GM18867 (cell line): ENCODE measurements at regions not wholly inside any gene's neighbourhood (a gene's known extent, or its start where the extent isn't known, plus 50 kb on each side); places are given as distances from the start of the nearest gene placed in this dataset.

ENCODE experiments used
- ATAC-seq: cut with Tn5 transposase; IDR thresholded peaks from one replicate; pipeline ENCODE4 v1.9.1; 2021; ENCODE audit warnings: mild to moderate bottlenecking, moderate library complexity; ENCODE audit not compliant: unreplicated experiment

- ATAC-seq: no peak
These were observed 134.7 kb upstream of the AKR1E2 start for GRCh38 chr10:4691301-4691700.

DNA sequence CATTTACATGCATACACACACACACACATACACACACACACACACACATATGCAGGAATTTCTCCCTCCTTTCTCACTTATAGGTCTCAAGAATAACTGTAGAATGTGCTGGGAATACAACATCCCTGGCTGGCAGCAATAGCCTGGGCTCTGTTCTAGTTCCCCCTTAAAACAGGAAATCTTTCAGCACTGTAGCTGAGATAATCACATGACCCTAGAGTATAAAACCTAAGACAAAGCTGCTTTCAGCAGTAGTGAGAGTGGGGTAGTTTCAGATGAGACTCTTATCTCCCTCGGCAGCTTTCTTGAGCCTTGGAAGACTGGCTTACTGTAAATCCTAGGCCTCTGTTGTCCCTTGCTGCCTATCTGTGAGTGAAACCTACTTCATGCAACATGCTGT lies 137.4 kb upstream of the AKR1E2 start:
- no peak for ATAC-seq

DNA sequence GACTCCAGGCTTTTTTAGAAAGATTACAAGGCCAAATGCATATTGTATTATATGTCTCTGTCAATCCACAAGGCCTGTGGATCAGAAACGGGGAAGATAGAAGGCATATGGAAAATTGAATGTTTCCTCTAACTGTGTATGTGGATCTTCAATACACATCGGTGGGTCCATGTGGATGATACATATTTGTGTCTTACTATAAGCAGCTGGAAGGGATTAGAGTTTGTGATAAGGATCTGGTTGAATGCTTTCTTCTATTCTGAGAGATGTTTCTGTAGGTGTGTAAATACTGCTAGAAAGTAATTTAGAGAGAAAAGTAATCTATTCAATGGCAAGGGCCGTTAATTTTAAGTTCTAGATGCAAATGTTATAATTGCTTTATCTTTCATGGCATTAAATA lies 137.8 kb upstream of the AKR1E2 start:
- no peak for ATAC-seq

- ATAC-seq: no peak
These were observed 138.6 kb upstream of the AKR1E2 start for GRCh38 chr10:4687397-4687796.

DNA sequence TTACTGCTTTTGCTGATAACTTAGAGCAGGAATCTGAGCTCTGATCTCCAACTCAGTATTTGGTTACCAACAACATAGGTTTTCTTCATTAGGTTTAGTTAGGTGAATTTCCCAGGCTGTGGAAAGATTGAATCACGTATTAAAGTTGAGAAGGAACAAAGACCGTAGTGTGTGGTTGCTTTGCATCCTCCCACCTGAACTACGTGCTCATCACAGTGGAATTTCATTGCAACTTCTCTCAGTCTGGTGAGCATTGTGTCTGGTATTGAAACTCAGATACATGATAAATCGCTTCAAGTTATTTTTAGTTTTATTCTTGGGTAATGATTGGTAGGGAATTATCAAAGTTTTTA lies 139.4 kb upstream of the AKR1E2 start:
- no peak for ATAC-seq

DNA sequence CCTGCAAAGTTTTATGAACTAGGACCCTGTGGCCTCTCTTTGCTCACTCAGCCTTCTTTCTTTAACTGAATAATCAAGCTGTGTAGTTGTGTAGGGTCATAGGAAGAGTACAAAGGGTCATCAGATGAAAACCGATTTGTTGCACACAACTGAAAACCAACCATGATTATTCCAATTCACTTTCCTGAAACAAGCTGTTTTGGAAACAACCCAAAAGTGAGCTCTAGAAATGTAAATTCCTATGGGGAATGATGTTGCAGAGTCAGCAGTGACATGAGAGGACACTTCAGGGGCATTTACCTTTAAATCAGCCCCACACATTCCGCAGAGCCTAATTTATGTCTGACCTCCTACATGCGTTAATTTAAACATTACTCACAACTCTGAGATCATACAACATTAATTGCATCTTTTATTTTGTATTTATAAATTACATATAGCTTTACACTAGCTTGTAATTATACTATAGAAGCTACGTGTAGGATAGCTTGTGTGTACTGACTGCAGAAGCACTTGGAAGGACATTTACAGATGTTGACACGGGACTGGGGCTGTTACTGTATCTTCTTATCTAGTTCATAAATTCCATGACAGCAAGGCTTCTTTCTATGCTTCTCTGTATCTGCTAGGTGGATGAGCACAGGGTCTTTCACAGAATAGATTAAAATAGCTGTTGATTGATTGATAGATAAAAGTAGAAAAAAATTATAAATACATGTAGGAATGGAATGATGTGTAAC lies 139.9 kb upstream of the AKR1E2 start:
- ATAC-seq: no peak

DNA sequence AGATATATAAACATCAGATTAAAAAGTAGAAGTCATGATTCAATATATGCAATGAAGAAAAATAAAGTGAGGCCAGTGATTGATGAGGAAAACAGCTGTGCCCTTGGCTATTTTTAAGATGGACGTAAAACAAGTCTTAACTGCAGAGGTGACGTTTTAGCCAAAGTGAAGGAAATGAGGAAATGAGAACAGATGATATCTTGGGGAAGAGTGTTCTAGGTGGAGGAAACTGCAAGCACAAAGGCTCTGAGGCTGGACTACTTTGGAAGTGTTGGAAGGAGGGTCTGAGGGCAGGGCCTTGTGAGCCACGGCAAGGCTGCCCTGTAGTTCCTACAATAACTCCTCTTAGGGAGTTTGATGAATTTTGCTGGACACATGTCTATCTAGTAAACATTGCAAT lies 140.5 kb upstream of the AKR1E2 start:
- no peak for ATAC-seq

DNA sequence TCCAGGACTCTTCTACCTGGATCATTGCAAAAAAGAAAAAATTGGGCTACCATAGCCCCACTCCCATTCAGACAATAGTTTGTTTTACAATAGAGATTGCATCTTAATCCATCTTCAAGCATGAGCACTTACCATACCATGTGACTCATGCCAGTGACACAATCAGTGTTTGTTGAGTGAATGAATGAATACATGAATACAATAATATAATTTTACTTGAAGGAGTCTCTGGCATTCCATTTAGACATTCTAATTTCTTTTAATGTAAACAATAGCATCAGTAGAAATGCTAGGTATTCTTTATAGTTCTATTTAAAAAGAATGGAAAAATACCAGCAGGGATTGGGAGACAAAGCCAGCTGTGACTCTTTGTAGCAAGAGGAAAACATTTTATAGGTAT lies 141.6 kb upstream of the AKR1E2 start:
- ATAC-seq: no peak

DNA sequence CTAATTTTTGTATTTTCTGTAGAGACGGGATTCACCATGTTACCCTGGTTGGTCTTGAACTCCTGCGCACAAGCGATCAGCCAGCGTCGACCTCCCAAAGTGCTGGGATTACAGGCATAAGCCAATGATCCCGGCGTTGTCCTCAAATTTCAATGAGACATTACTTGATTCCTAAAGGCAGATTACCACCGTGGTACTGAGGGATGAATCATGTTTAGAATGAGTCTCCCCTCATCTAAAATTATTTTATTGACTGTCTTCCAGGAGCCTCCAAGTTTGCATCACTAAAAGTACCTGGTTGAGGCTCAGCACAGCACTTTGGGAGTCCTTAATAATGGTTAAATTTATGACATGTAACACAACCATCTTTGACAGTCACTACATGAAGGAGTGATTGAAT lies 142.2 kb upstream of the AKR1E2 start:
- ATAC-seq: no peak

DNA sequence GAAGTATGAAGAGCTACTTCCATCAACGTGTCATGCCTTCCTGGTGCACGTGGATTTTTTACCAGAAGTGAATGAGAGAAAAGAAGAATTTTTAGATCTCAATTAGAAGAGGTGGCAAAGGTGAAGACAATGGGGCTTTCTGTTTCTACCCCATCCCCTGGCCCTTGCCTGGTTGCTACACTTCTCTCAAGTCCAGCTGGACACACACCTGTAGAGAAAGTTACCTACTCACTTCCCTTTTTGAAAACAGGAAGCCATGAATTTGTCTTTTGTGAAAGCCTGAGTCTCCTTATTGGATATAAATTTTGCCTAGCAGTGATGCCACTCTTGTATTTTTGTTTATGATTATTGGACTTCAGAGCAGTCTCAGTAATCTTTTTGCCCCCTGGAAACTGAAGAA lies 142.9 kb upstream of the AKR1E2 start:
- ATAC-seq: no peak

GRCh38 chr10:4678951-4679671 lies 146.9 kb upstream of the AKR1E2 start:
- no peak for ATAC-seq

DNA sequence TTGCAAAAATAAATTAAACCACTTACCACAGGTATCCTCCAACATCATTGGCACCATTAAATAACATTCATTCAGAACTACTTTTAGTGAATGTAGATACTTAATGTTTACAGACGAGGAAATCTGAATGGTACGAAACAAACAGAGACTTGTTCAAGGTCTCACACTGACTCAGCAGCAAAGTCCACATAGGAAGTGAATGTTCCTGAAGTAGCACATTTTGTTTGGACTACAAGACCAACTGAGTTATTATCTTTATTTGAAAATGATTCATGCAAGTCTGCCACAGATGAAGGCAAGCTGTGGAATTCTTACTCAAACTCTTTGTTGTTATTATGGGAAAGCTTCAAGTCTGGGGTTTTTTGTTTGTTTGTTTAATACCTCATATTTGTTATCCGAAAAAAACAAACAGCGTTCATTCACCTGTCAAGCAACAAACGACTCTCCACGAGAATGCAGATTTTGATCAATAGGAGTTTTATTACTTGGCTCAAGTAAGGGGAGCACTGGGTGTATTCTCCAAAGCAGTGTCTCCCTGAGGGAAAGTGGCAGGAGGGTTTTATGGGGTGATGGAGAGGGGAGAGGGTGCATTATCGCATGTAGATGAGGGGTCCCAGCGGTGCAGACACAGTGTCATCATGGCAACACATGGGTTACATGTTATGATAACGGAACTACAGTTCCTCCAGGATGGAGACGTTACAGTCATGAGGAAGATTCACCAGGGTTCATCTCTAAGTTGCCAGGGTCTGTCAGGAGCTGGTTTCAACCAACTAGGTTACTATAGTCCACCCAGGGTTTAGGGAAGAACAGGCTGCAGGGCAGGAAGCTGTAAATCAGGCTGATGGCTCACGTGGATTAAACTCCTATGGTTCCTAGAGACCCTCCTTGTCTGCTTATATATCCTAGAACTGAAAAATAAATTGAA lies 147.7 kb upstream of the AKR1E2 start:
- no peak for ATAC-seq

DNA sequence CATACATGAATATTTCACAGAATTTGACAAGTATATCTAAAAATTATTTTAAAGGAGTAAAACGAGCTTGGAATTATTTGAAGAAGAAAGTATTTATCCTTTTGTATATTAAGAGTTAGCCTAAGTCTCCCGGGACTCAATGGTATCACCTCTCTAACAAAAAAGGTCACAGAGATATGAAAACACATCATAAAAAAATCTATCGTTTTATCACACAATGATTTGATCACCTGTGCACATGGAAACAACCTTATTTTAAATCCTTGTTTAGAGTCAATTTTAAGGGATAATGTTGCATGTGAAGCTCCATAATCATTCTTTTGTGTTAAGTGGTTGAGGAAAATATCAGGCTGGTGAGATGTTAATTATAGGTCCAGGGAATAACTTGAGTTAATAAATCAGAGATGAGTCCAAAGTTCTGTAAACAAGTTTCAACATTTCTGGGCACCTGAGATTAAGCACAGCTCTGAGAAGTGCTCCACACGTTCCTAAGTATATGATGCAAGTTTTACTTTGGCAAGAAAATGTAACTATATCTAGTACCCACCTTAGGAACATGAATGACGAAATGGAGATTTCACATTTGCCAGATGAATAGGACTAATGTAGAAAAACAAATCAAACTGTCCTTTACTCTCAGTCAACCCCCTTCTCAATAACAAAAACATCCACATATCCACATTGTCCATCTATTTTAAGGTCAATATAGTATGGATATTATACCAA lies 148.5 kb upstream of the AKR1E2 start:
- no peak for ATAC-seq

GRCh38 chr10:4676566-4676965 lies 149.4 kb upstream of the AKR1E2 start:
- no peak for ATAC-seq

DNA sequence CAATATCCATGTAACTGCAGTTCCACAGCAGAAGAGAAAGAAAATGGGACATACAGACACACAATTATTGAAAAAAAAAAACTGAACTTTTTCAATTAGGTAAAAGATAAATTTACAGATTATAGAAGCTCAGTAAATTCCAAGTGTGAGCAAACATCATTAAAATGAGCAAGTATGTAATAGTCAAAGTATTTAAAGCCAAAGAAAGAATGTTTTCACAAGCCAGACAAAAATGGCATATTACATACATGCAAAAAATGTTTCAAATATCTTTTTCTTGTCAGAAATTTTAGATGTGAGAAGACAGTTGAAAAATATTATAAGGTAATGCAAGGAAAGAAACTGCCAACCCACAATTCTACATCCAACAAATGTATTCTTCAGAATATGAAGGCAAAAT lies 150.2 kb upstream of the AKR1E2 start:
- ATAC-seq: no peak

- ATAC-seq: no peak
These were observed 152.5 kb upstream of the AKR1E2 start for GRCh38 chr10:4673279-4674040.

DNA sequence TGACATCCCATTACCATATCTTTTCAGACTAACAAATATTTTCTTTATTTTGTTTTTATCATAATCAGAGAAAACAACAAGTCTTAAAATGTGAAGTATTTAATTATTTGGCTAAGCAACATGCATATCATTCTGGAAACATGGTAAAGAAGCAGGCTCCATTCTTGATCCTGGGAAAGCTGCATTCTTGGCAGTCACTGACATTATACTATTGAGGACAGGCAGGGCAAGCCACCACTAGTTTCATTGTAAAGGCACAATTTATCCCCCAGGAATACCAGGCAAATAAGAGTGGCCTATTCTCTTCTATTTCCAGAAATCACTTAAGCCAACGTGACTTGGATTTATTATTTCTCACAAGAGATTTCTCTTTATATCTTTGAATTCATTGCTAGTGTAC lies 153.8 kb upstream of the AKR1E2 start:
- no peak for ATAC-seq

DNA sequence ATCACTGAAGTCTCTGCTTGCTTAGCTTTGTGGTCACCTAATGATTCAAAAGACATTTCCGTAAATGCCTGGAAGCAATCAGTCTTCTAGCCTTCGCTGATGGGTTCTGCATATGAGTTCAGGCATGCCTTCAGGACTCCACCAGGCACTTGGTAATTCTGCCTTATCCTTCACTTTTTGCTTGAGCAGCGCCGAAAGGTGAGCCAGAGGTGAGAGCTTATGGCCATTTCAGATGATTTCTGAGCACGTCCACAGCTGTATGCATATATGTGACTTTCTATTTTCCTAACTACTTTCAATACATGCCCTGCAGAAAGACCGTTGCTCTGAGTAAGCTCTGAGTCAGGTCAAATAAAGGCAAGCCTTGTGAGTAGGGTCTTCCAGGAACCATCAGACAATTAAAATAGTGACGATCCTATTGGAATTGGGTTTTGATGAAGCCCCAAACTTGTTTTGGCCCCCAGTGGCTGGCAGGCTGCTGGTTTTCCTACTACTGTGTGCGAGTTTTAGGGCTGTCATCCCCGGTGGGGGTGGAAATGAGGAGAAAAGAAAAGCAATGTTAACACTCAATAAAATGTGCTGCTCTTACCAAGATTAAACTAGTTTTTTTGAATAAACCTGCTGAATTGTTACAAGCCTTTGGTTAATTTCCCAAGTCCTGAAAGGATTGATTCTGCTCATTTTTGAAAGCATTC lies 154.4 kb upstream of the AKR1E2 start:
- ATAC-seq: no peak

- ATAC-seq: no peak
These were observed 155.3 kb upstream of the AKR1E2 start for GRCh38 chr10:4670737-4671136.

GRCh38 chr10:4669585-4669984 lies 156.4 kb upstream of the AKR1E2 start:
- ATAC-seq: no peak
